ENCODE measurements at regions not wholly inside any gene's neighbourhood (a gene's known extent, or its start where the extent isn't known, plus 50 kb on each side); places are given as distances from the start of the nearest gene placed in this dataset.

DNA sequence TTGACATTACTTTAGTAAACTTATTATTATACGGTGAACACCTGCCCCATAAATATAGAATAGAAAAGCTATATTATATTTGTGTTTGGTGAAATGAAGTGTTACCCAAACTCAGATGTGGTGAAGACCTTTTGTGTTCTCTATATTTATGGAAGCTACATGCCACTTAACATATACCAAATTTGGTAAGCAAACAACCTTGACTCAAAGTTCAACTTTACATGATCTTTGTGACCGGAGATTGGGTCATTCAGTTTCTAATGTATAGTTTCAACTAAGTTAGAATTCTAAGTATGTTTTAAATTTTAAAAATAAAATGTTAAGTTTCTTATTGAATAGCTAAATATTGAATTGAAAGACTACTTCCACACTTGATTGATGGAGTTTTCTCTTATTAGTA, 288.6 kb upstream of the SEMA3D start:
- Histone ChIP-seq H4K20me1 (ENCODE audit: insufficient read depth, low read length) (no peaks in the 10 kb centered on the region), H3K4me3 (replicated peaks in 1 of 3; ENCODE audit: low read depth in 2 of 3, low read length in 3 of 3) (no peak overlapping the region), H2AFZ (ENCODE audit: insufficient read depth, low read depth, low read length, poor library complexity, severe bottlenecking) (no peak overlapping the region), H3K4me1 (ENCODE audit: control insufficient read depth in 1 of 2, insufficient read depth in 2 of 2, low read length in 2 of 2) (peaks cover 2 to 9% of the 10 kb centered on the region in 2 donors), H3K9me3 (replicated peaks in 1 of 2; ENCODE audit: control insufficient read depth in 1 of 2, insufficient read depth in 1 of 2, low read length in 2 of 2) (no peaks in the 10 kb centered on the region), H3K9ac (ENCODE audit: insufficient read depth, low read length, poor library complexity, severe bottlenecking) (no peak overlapping the region), H3K36me3 (replicated peaks in 1 of 2; ENCODE audit: control insufficient read depth in 1 of 2, insufficient read depth in 2 of 2, low read length in 2 of 2) (no peaks in the 10 kb centered on the region), H3K4me2 (replicated peaks; ENCODE audit: extremely low read depth, low read length, poor library complexity, severe bottlenecking) (no peak overlapping the region), H3K79me2 (ENCODE audit: insufficient read depth, low read length) (no peaks in the 10 kb centered on the region), H3K27me3 (ENCODE audit: control insufficient read depth in 2 of 2, insufficient read depth in 2 of 2, low read length in 2 of 2) (no peaks in the 10 kb centered on the region), H3K27ac (ENCODE audit: low read depth in 1 of 2, low read length in 2 of 2) (no peak overlapping the region)
- no peaks in the 10 kb centered on the region for H3K9me3 Mint-ChIP-seq
- H3K4me1 Mint-ChIP-seq, result peaks cover 15% of the 10 kb centered on the region
- TF ChIP-seq, protein P1, sequence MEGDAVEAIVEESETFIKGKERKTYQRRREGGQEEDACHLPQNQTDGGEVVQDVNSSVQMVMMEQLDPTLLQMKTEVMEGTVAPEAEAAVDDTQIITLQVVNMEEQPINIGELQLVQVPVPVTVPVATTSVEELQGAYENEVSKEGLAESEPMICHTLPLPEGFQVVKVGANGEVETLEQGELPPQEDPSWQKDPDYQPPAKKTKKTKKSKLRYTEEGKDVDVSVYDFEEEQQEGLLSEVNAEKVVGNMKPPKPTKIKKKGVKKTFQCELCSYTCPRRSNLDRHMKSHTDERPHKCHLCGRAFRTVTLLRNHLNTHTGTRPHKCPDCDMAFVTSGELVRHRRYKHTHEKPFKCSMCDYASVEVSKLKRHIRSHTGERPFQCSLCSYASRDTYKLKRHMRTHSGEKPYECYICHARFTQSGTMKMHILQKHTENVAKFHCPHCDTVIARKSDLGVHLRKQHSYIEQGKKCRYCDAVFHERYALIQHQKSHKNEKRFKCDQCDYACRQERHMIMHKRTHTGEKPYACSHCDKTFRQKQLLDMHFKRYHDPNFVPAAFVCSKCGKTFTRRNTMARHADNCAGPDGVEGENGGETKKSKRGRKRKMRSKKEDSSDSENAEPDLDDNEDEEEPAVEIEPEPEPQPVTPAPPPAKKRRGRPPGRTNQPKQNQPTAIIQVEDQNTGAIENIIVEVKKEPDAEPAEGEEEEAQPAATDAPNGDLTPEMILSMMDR (IDR thresholded peaks at IDR 0.05), result no peak
- H3K36me3 Mint-ChIP-seq, result no peaks in the 10 kb centered on the region
- WGBS (ENCODE audit: insufficient coverage), result no CpG with 5 or more reads among the region's 2 CpGs
- no peaks in the 10 kb centered on the region for H3K27me3 Mint-ChIP-seq (ENCODE audit: low read depth in 3 of 3)
- no peak for DNase-seq
- H3K4me3 Mint-ChIP-seq, result no peak overlapping the region
- intact Hi-C loops (cut with micrococcal nuclease), result no loop called here
- no peak overlapping the region for H3K27ac Mint-ChIP-seq

GRCh38 chr7:85475071-85475470, 288.2 kb upstream of the SEMA3D start:
- TF ChIP-seq, protein P1 (IDR thresholded peaks at IDR 0.05), result no peak
- DNase-seq, result no peak
- WGBS (ENCODE audit: insufficient coverage), result no CpG with 5 or more reads among the region's 5 CpGs
- Histone ChIP-seq H3K9ac (ENCODE audit: insufficient read depth, low read length, poor library complexity, severe bottlenecking) (no peak overlapping the region), H3K27me3 (ENCODE audit: control insufficient read depth in 2 of 2, insufficient read depth in 2 of 2, low read length in 2 of 2) (no peaks in the 10 kb centered on the region), H3K36me3 (replicated peaks in 1 of 2; ENCODE audit: control insufficient read depth in 1 of 2, insufficient read depth in 2 of 2, low read length in 2 of 2) (no peaks in the 10 kb centered on the region), H3K9me3 (replicated peaks in 1 of 2; ENCODE audit: control insufficient read depth in 1 of 2, insufficient read depth in 1 of 2, low read length in 2 of 2) (no peaks in the 10 kb centered on the region), H3K4me3 (replicated peaks in 1 of 3; ENCODE audit: low read depth in 2 of 3, low read length in 3 of 3) (no peak overlapping the region), H4K20me1 (ENCODE audit: insufficient read depth, low read length) (no peaks in the 10 kb centered on the region), H3K4me1 (ENCODE audit: control insufficient read depth in 1 of 2, insufficient read depth in 2 of 2, low read length in 2 of 2) (peaks cover 2 to 9% of the 10 kb centered on the region in 2 donors), H3K4me2 (replicated peaks; ENCODE audit: extremely low read depth, low read length, poor library complexity, severe bottlenecking) (no peak overlapping the region), H2AFZ (ENCODE audit: insufficient read depth, low read depth, low read length, poor library complexity, severe bottlenecking) (no peak overlapping the region), H3K27ac (ENCODE audit: low read depth in 1 of 2, low read length in 2 of 2) (no peak overlapping the region), H3K79me2 (ENCODE audit: insufficient read depth, low read length) (no peaks in the 10 kb centered on the region)
- no peaks in the 10 kb centered on the region for H3K27me3 Mint-ChIP-seq (ENCODE audit: low read depth in 3 of 3)
- no peaks in the 10 kb centered on the region for H3K9me3 Mint-ChIP-seq
- H3K36me3 Mint-ChIP-seq, result no peaks in the 10 kb centered on the region
- intact Hi-C loops (cut with micrococcal nuclease), result no loop called here
- H3K4me3 Mint-ChIP-seq, result no peak overlapping the region
- no peak overlapping the region for H3K27ac Mint-ChIP-seq
- peaks cover 15% of the 10 kb centered on the region for H3K4me1 Mint-ChIP-seq
